ENCODE measurements at regions not wholly inside any gene's neighbourhood (a gene's known extent, or its start where the extent isn't known, plus 50 kb on each side); places are given as distances from the start of the nearest gene placed in this dataset.
"Not testable (repeated sequence)": the region's sequence is repeated elsewhere in the genome, so short reads cannot be mapped to it uniquely, and the experiment has no call there.

DNA sequence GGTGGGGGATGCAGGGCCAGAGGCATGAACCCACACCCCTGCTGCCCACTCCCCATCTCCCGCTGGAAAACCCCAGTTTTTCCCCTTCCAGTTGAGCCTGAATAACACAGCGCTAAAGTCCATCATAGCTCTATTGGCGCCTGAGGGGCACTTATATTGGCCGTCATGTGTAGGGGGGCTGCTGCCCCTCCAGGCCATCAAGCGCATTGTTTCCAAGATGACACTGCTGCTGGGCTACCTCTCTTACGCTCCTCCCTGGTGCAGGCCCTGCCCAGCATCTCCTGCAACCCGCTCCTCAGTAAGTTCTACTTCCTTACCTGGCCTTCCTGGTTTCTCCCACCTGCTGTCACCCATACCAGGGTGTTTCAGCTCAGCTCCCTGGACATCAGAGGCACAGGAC, 205.0 kb upstream of the RPL34 start:
- Histone ChIP-seq H3K4me1 (ENCODE audit: low read depth) (no peaks in the 10 kb centered on the region), H3K4me3 (no peak overlapping the region), H3K27ac (no peak overlapping the region), H3K9me3 (ENCODE audit: low read depth) (no peaks in the 10 kb centered on the region), H3K27me3 (no peaks in the 10 kb centered on the region), H3K36me3 (no peaks in the 10 kb centered on the region)
- TF ChIP-seq, protein P1, sequence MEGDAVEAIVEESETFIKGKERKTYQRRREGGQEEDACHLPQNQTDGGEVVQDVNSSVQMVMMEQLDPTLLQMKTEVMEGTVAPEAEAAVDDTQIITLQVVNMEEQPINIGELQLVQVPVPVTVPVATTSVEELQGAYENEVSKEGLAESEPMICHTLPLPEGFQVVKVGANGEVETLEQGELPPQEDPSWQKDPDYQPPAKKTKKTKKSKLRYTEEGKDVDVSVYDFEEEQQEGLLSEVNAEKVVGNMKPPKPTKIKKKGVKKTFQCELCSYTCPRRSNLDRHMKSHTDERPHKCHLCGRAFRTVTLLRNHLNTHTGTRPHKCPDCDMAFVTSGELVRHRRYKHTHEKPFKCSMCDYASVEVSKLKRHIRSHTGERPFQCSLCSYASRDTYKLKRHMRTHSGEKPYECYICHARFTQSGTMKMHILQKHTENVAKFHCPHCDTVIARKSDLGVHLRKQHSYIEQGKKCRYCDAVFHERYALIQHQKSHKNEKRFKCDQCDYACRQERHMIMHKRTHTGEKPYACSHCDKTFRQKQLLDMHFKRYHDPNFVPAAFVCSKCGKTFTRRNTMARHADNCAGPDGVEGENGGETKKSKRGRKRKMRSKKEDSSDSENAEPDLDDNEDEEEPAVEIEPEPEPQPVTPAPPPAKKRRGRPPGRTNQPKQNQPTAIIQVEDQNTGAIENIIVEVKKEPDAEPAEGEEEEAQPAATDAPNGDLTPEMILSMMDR (IDR thresholded peaks at IDR 0.05; ENCODE audit: low read depth, low read length): no peak
- no peak for DNase-seq (ENCODE audit: low read depth in 1 of 2, low spot score in 1 of 2)

DNA sequence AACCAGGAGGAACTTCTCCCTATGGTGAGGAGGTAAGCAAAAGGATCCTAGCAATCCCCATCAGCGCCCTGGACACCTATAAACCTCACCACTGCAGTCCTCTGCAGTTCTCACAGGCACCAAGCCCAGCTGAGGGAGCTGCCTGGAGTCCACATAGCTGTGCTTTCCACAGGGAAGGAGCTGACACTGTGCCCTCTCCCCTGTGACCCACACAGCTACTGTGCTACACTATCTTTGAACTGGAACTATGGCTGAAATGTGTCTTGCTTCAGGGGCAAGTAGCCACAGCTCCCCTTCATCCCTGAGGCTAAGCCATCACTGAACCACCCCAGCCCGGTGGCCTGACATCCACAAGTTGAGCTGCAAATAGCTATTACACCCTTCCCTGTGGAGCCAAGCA, 208.5 kb upstream of the RPL34 start:
- TF ChIP-seq, protein P1 (IDR thresholded peaks at IDR 0.05; ENCODE audit: low read depth, low read length): no peak
- Histone ChIP-seq H3K4me3 (no peak overlapping the region), H3K36me3 (no peaks in the 10 kb centered on the region), H3K27me3 (no peaks in the 10 kb centered on the region), H3K9me3 (ENCODE audit: low read depth) (no peaks in the 10 kb centered on the region), H3K4me1 (ENCODE audit: low read depth) (no peaks in the 10 kb centered on the region), H3K27ac (no peak overlapping the region)
- DNase-seq (ENCODE audit: low read depth in 1 of 2, low spot score in 1 of 2): no peak

DNA sequence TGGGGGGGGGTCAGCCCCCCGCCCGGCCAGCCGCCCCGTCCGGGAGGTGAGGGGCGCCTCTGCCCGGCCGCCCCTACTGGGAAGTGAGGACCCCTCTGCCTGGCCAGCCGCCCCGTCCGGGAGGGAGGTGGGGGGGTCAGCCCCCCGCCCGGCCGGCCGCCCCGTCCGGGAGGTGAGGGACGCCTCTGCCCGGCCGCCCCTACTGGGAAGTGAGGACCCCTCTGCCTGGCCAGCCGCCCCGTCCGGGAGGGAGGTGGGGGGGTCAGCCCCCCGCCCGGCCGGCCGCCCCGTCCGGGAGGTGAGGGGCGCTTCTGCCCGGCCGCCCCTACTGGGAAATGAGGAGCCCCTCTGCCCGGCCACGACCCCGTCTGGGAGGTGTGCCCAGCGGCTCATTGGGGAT, 210.7 kb upstream of the RPL34 start:
- not testable (repeated sequence) for H3K27ac ChIP-seq; H3K27me3 ChIP-seq; H3K4me3 ChIP-seq; H3K36me3 ChIP-seq; DNase-seq (ENCODE audit: low read depth in 1 of 2, low spot score in 1 of 2); H3K9me3 ChIP-seq (ENCODE audit: low read depth); H3K4me1 ChIP-seq (ENCODE audit: low read depth)

GRCh38 chr4:108405586-108405985, 214.8 kb upstream of the RPL34 start:
- Histone ChIP-seq H3K4me3 (no peak overlapping the region), H3K36me3 (no peaks in the 10 kb centered on the region), H3K9me3 (ENCODE audit: low read depth) (no peaks in the 10 kb centered on the region), H3K27me3 (no peaks in the 10 kb centered on the region), H3K27ac (no peak overlapping the region), H3K4me1 (ENCODE audit: low read depth) (peaks cover 3% of the 10 kb centered on the region)
- TF ChIP-seq, protein P1 (IDR thresholded peaks at IDR 0.05; ENCODE audit: low read depth, low read length): no peak
- DNase-seq (ENCODE audit: low read depth in 1 of 2, low spot score in 1 of 2): no peak

DNA sequence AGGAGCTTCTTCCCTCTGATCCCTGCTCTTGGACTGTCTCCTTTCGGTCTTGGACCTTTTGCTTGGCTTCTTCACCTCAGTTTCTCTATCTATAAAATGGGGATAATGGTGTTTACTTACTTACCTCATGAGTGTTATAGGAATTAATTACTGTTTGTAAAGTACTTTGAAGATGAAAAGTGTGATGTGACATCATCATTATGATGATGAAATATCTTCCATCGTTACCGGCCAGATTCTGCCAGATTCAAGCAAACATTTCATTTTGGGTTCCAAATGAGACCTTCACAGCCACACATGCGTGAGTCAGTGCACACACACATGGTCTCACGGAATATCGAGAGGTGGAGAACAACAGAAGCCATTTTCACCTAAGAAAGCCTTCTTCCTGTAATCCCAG, 220.1 kb upstream of the RPL34 start:
- DNase-seq (ENCODE audit: low read depth in 1 of 2, low spot score in 1 of 2): no peak
- H3K36me3 ChIP-seq: no peaks in the 10 kb centered on the region
- no peak overlapping the region for H3K27ac ChIP-seq
- H3K4me1 ChIP-seq (ENCODE audit: low read depth): peaks cover 13% of the 10 kb centered on the region
- no peak overlapping the region for H3K4me3 ChIP-seq
- H3K27me3 ChIP-seq: no peaks in the 10 kb centered on the region
- TF ChIP-seq, protein P1 (IDR thresholded peaks at IDR 0.05; ENCODE audit: low read depth, low read length): no peak
- no peaks in the 10 kb centered on the region for H3K9me3 ChIP-seq (ENCODE audit: low read depth)

- H3K36me3 ChIP-seq: no peaks in the 10 kb centered on the region
- H3K4me3 ChIP-seq: no peak overlapping the region
- no peak for DNase-seq (ENCODE audit: low read depth in 1 of 2, low spot score in 1 of 2)
- TF ChIP-seq, protein P1 (IDR thresholded peaks at IDR 0.05; ENCODE audit: low read depth, low read length): no peak
- H3K9me3 ChIP-seq (ENCODE audit: low read depth): no peaks in the 10 kb centered on the region
- no peaks in the 10 kb centered on the region for H3K27me3 ChIP-seq
- peaks cover 13% of the 10 kb centered on the region for H3K4me1 ChIP-seq (ENCODE audit: low read depth)
- no peak overlapping the region for H3K27ac ChIP-seq
These were observed 220.6 kb upstream of the RPL34 start for GRCh38 chr4:108399610-108400265.

Data from cardiac muscle cell (in vitro differentiated cells and primary cell).